ENCODE measurements at regions not wholly inside any gene's neighbourhood (a gene's known extent, or its start where the extent isn't known, plus 50 kb on each side); places are given as distances from the start of the nearest gene placed in this dataset.

GRCh38 chr2:103364177-103364576 is 602.3 kb downstream of the TMEM182 start:
- H3K4me3 ChIP-seq (ENCODE audit: control insufficient read depth, low read depth, low read length) = no peak overlapping the region
- TF ChIP-seq CTCF (conservative IDR thresholded peaks at IDR 0.05; ENCODE audit: control insufficient read depth, insufficient read depth, low read depth, low read length) = no peak
- DNase-seq (ENCODE audit: low read depth) = no peak

DNA sequence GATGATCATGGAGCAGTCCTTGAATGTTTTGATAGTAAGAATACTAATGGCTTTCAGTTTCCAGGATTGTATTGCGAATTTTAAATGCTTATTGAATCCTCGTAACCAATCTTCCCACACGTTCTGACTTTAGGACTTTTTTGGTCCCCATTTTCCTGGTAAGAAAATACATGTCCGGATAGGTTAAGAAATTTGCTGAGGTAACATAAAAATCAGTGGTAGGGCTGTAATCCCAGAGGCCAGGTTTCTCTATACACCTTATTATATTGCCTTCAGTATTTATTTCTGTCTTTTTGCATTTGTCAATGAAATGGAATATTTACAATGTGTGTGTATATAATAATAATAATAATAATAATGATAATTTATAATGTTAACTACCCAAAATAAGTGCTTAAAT is 603.2 kb downstream of the TMEM182 start:
- no peak for TF ChIP-seq CTCF (conservative IDR thresholded peaks at IDR 0.05; ENCODE audit: control insufficient read depth, insufficient read depth, low read depth, low read length)
- DNase-seq (ENCODE audit: low read depth) = no peak
- no peak overlapping the region for H3K4me3 ChIP-seq (ENCODE audit: control insufficient read depth, low read depth, low read length)

GRCh38 chr2:103367877-103368276 is 606.0 kb downstream of the TMEM182 start:
- no peak overlapping the region for H3K4me3 ChIP-seq (ENCODE audit: control insufficient read depth, low read depth, low read length)
- no peak for TF ChIP-seq CTCF (conservative IDR thresholded peaks at IDR 0.05; ENCODE audit: control insufficient read depth, insufficient read depth, low read depth, low read length)
- DNase-seq (ENCODE audit: low read depth) = no peak

DNA sequence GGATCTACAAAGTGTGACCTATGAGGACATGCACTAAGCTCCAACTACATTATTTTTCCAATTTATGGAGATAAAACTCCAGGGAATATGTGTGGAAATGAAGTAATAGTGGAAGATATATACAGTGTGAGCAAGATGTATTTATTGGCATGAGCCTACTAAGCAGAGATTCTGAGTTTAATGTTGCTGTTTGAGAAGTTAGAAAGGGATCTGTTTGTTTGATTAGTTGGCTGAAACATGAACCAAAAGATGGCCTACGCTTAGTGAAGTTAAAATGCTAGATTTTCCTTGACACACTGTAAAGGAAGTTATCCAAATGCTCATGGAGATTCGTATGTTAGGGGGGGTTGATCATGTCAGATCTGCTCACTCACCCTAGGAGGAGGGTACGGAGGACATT is 621.7 kb downstream of the TMEM182 start:
- no peak for DNase-seq (ENCODE audit: low read depth)
- TF ChIP-seq CTCF (conservative IDR thresholded peaks at IDR 0.05; ENCODE audit: control insufficient read depth, insufficient read depth, low read depth, low read length) = no peak
- H3K4me3 ChIP-seq (ENCODE audit: control insufficient read depth, low read depth, low read length) = no peak overlapping the region

DNA sequence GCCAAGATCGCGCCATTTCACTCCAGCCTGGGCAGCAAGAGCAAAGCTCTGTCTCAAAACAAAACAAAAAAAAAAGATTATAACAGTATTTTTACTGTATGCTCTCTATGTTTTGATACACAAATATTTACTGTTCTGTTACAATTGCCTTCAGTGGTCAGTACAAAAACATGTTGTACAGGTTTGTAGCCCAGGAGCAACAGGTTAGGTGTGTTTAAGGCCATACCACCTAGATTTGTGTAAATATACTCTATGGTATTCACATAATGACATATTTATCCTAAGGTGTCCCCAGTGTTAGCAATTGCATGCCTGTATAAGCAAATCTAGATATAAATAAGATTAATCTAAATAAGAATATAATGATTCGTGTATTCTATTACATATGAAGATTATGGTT is 625.0 kb downstream of the TMEM182 start:
- DNase-seq (ENCODE audit: low read depth) = no peak
- TF ChIP-seq CTCF (conservative IDR thresholded peaks at IDR 0.05; ENCODE audit: control insufficient read depth, insufficient read depth, low read depth, low read length) = no peak
- H3K4me3 ChIP-seq (ENCODE audit: control insufficient read depth, low read depth, low read length) = no peak overlapping the region

DNA sequence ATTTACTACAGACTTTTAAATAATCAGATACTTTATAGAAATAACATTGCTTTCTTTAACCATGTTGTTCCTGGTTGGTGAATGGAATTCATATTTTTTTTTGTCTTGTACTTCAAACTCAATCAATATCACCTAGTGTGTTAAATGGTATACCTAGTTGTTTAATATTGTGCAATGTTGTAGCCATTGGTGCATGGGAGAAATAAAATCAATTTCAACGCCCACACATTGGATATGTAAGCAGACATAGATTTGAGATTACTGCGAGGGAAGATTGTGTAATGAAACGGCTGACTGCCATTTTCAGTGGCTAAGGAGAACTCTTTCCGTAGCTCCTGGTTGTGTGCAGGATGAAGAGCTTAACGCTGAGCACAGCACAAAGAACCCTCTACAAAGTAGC is 626.1 kb downstream of the TMEM182 start:
- TF ChIP-seq CTCF (conservative IDR thresholded peaks at IDR 0.05; ENCODE audit: control insufficient read depth, insufficient read depth, low read depth, low read length) = no peak
- H3K4me3 ChIP-seq (ENCODE audit: control insufficient read depth, low read depth, low read length) = no peak overlapping the region
- DNase-seq (ENCODE audit: low read depth) = no peak

DNA sequence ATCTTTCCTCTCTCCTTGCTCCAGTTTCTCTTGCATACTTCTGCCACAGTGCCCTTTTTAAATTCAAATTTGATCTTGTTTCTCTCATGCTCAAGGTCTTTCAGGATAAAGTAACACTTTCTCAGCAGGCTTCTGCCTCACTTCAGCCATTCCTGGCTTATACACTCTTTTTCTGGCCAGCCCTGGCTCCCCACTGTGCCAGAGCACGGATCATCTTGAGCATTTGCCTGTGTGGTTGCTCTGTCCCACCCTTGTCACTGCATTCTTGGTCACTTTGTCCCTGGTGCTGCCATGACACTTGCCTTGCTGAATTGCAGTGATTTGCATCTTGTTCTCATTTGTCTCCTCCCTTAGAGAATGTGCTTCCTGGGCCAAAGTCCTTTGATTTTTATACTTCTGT is 634.3 kb downstream of the TMEM182 start:
- H3K4me3 ChIP-seq (ENCODE audit: control insufficient read depth, low read depth, low read length) = no peak overlapping the region
- DNase-seq (ENCODE audit: low read depth) = no peak
- TF ChIP-seq CTCF (conservative IDR thresholded peaks at IDR 0.05; ENCODE audit: control insufficient read depth, insufficient read depth, low read depth, low read length) = no peak
